HepG2 (cell line): ENCODE measurements at regions not wholly inside any gene's neighbourhood (a gene's known extent, or its start where the extent isn't known, plus 50 kb on each side); places are given as distances from the start of the nearest gene placed in this dataset.

ENCODE experiments used
- ATAC-seq: fragments of 200-7000 bp; cut with Tn5 transposase; 3 replicates; pipeline ENCODE4 v1.9.1; 2020; ENCODE audit warnings: mild to moderate bottlenecking, moderate library complexity
- BruUV-seq: library from RNA; stranded (reverse); fragments of 400-500 nt; replicated peaks from 2 replicates; lab custom pipeline; 2021; lab: Mats Ljungman, UMichigan
- CTCF ChIA-PET: fragments of 300-600 bp; formaldehyde crosslinking; extraction: SDS; loops from one replicate; lab custom pipeline; 2021; ENCODE audit warnings: low total read pairs, inconsistent platforms, low intra/inter-chr PET ratio; lab: Yijun Ruan, JAX
- POLR2A ChIA-PET: fragments of 350-600 bp; sonication (Branson Sonifier 250); formaldehyde crosslinking; loops from one replicate; lab custom pipeline; 2020; ENCODE audit warnings: antibody characterized with exemption, inconsistent platforms; lab: Yijun Ruan, JAX
- DNase-seq: peaks from one replicate; pipeline ENCODE4 v3.0.0-alpha.2; 2015; ENCODE audit warnings: low spot score
- FAIRE-seq: peaks from 3 replicates; lab custom pipeline; 2011; peaks lifted over from hg19 to GRCh38; lab: Jason Lieb, UNC
- H2AFZ ChIP-seq: one replicate; pipeline ENCODE4 v1.6.1; 2011; ENCODE audit warnings: low read length, inconsistent platforms
- H3K27ac ChIP-seq: fragments of 300-600 bp; 3 replicates; pipeline ENCODE4 v1.8.0; 2011; ENCODE audit warnings: mixed run types, mild to moderate bottlenecking, mixed read lengths, low read length, inconsistent platforms; ENCODE audit not compliant: insufficient read depth; ENCODE audit errors: extremely low read length
- H3K27me3 ChIP-seq, 2 experiments: fragments of 200-600 bp in 1 of 2; 2 replicates in 1 of 2; 3 replicates in 1 of 2; pipeline versions ENCODE4 v1.6.0 to v1.8.0; 2011; ENCODE audit warnings: low read length in 2 of 2, mild to moderate bottlenecking in 2 of 2, moderate library complexity in 2 of 2, inconsistent platforms in 1 of 2; ENCODE audit not compliant: insufficient read depth in 2 of 2, control insufficient read depth in 1 of 2
- H3K36me3 ChIP-seq, 2 experiments: fragments of 200-600 bp in 1 of 2; replicated peaks in 1 of 2; 2 replicates in 1 of 2; 3 replicates in 1 of 2; pipeline versions ENCODE4 v1.5.1 to v1.8.0; 2011; ENCODE audit warnings: low read length in 2 of 2, inconsistent platforms in 1 of 2; ENCODE audit not compliant: insufficient read depth in 2 of 2, control insufficient read depth in 1 of 2
- H3K4me1 ChIP-seq: 2 replicates; pipeline ENCODE4 v1.5.1; 2012; ENCODE audit warnings: low read length, inconsistent platforms; ENCODE audit not compliant: insufficient read depth
- H3K4me2 ChIP-seq: 2 replicates; pipeline ENCODE4 v1.6.0; 2011; ENCODE audit warnings: low read depth, low read length, inconsistent platforms
- H3K4me3 ChIP-seq, 3 experiments: fragments of 200-600 bp in 1 of 3; sonication (generic), shearing (Covaris generic) in 1 of 3; replicated peaks in 1 of 3; 2 replicates each; pipeline ENCODE4 v1.5.1; 2011 to 2016; ENCODE audit warnings: low read length in 3 of 3, inconsistent platforms in 2 of 3, low read depth in 2 of 3, mild to moderate bottlenecking in 2 of 3, control low read depth in 1 of 3, mixed read lengths in 1 of 3; ENCODE audit not compliant: insufficient read depth in 1 of 3
- H3K79me2 ChIP-seq: one replicate; pipeline ENCODE4 v1.6.1; 2011; ENCODE audit warnings: low read length, inconsistent platforms; ENCODE audit not compliant: insufficient read depth
- H3K9ac ChIP-seq: 2 replicates; pipeline ENCODE4 v1.6.0; 2011; ENCODE audit warnings: mild to moderate bottlenecking, low read depth, low read length, inconsistent platforms; ENCODE audit not compliant: insufficient read depth
- H3K9me3 ChIP-seq: 2 replicates; pipeline ENCODE4 v1.5.1; 2012; ENCODE audit warnings: mild to moderate bottlenecking, low read length
- H4K20me1 ChIP-seq: 2 replicates; pipeline ENCODE4 v1.6.0; 2011; ENCODE audit warnings: inconsistent platforms, mild to moderate bottlenecking, low read length, moderate library complexity; ENCODE audit not compliant: insufficient read depth
- AKAP8 ChIP-seq: sonication (generic); formaldehyde crosslinking; IDR thresholded peaks from 2 replicates; pipeline ENCODE4 v1.5.1; 2020; ENCODE audit warnings: mild to moderate bottlenecking, missing genetic modification reagents
- ATF7-NPFF ChIP-seq: sonication (generic); formaldehyde crosslinking; IDR thresholded peaks from 2 replicates; pipeline ENCODE4 v1.8.1; 2023; ENCODE audit warnings: mild to moderate bottlenecking, low read depth, missing genetic modification reagents, moderate library complexity
- FOXK1 ChIP-seq: sonication (generic); formaldehyde crosslinking; IDR thresholded peaks from 2 replicates; pipeline ENCODE4 v1.4.0; 2020; ENCODE audit warnings: low read depth, missing genetic modification reagents, borderline replicate concordance
- HMG20B ChIP-seq: conservative IDR thresholded peaks from 2 replicates; pipeline ENCODE4 v1.6.1; 2016; ENCODE audit warnings: missing genetic modification reagents, missing compliant biosample characterization
- MIER2 ChIP-seq: IDR thresholded peaks from 2 replicates; pipeline ENCODE4 v1.6.1; 2016; ENCODE audit warnings: missing biosample characterization, missing genetic modification reagents
- SALL2 ChIP-seq: sonication (generic); formaldehyde crosslinking; IDR thresholded peaks from 2 replicates; pipeline ENCODE4 v1.8.1; 2023; ENCODE audit warnings: mild to moderate bottlenecking, missing genetic modification reagents, inconsistent platforms
- THAP11 ChIP-seq: IDR thresholded peaks from 2 replicates; pipeline ENCODE4 v1.6.1; 2016; ENCODE audit warnings: missing biosample characterization, missing genetic modification reagents
- WIZ ChIP-seq: sonication (generic); formaldehyde crosslinking; IDR thresholded peaks from 2 replicates; pipeline ENCODE4 v1.5.1; 2020; ENCODE audit warnings: mild to moderate bottlenecking, missing genetic modification reagents
- ZNF326 ChIP-seq: sonication (generic); formaldehyde crosslinking; IDR thresholded peaks from 2 replicates; pipeline ENCODE4 v1.4.0; 2020; ENCODE audit warnings: missing genetic modification reagents, borderline replicate concordance
- WGBS: methylation state at CpG from one replicate; pipeline ENCODE4 v1.1.6; 2017; ENCODE audit warnings: low lambda C conversion rate; 5-methylcytosine and 5-hydroxymethylcytosine counted together
- in situ Hi-C: cut with HindIII; loops from 2 replicates; pipeline ENCODE4 v1.10.0; 2017; ENCODE audit warnings: low pct_unique_long_range_greater_than_20kb; ENCODE audit not compliant: extremely low pct_ligation_motif_present
- intact Hi-C: fragments of 100-400 bp; cut with micrococcal nuclease; formaldehyde crosslinking; loops from one replicate; pipeline ENCODE4 v1.10.0; 2022; ENCODE audit not compliant: unreplicated experiment
- TF ChIP-seq, protein P1 (sequence below): sonication (generic); formaldehyde crosslinking; IDR thresholded peaks from 2 replicates; pipeline ENCODE4 v1.5.0; 2020; ENCODE audit warnings: mild to moderate bottlenecking, missing genetic modification reagents
- TF ChIP-seq, protein P2 (sequence below): IDR thresholded peaks from 2 replicates; pipeline ENCODE4 v1.6.1; 2012; ENCODE audit warnings: inconsistent platforms
- TF ChIP-seq, protein P3 (sequence below): sonication (generic); formaldehyde crosslinking; IDR thresholded peaks from 2 replicates; pipeline ENCODE4 v1.4.0; 2020; ENCODE audit warnings: missing genetic modification reagents

DNA sequence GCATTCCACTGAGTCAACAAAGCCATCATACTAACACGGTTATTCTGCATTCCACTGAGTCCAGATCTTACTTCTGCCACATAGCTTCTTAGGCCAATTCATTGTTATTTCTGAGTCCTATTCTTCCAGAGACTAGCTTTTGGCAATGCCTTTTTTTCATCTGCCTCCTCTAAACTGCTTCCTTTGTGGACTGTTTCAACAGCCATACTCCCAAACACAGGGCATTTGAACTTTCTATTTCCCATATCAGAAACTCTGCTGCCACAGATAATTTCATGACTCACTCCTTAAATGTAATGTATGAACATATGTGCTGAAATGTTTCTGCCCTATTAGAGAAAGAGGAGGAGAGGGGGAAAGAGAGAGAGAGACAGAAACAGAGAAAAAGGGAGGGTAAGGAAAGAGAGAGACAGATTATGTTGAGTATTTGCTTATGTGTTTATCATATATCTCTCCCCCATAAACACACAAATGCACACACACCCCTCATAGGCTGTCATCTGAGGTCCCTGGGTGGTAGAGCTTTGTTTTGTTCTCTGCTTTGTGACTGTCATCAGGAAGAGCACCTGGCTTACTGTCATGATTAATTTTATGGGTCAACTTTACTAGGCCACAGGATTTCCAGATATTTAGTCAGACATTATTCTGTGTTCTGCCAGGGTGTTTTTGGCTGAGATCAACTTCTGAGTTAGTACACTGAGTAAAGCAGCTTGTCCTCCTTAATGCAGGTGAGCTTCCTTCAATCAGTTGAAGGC, 308.0 kb upstream of the KCND2 start:
- intact Hi-C loops = no loop called here
- Histone ChIP-seq H3K9ac (no peak overlapping the region), H2AFZ (no peak overlapping the region), H3K36me3 (no peaks in the 10 kb centered on the region), H3K4me2 (no peak overlapping the region), H3K79me2 (no peaks in the 10 kb centered on the region), H3K9me3 (no peaks in the 10 kb centered on the region), H4K20me1 (no peaks in the 10 kb centered on the region), H3K27ac (no peak overlapping the region), H3K4me3 (no peak overlapping the region), H3K27me3 (no peaks in the 10 kb centered on the region)
- 0% methylated on average over 1 of the region's 1 CpG for WGBS
- FAIRE-seq (no peak), DNase-seq (no peak), ATAC-seq (no peak)
- no TSS peak for BruUV-seq
- in situ Hi-C loops = no loop called here
- ChIA-PET POLR2A (no interaction called here), CTCF (no interaction called here)
- TF ChIP-seq ZNF326 (CRISPR knock-in tag) (no peak), ATF7-NPFF (no peak), MIER2 (CRISPR knock-in tag) (no peak), THAP11 (CRISPR knock-in tag) (no peak), FOXK1 (CRISPR knock-in tag) (no peak), WIZ (CRISPR knock-in tag) (no peak), AKAP8 (CRISPR knock-in tag) (no peak), SALL2 (CRISPR knock-in tag) (no peak), HMG20B (no peak)
- TF ChIP-seq, protein P1, sequence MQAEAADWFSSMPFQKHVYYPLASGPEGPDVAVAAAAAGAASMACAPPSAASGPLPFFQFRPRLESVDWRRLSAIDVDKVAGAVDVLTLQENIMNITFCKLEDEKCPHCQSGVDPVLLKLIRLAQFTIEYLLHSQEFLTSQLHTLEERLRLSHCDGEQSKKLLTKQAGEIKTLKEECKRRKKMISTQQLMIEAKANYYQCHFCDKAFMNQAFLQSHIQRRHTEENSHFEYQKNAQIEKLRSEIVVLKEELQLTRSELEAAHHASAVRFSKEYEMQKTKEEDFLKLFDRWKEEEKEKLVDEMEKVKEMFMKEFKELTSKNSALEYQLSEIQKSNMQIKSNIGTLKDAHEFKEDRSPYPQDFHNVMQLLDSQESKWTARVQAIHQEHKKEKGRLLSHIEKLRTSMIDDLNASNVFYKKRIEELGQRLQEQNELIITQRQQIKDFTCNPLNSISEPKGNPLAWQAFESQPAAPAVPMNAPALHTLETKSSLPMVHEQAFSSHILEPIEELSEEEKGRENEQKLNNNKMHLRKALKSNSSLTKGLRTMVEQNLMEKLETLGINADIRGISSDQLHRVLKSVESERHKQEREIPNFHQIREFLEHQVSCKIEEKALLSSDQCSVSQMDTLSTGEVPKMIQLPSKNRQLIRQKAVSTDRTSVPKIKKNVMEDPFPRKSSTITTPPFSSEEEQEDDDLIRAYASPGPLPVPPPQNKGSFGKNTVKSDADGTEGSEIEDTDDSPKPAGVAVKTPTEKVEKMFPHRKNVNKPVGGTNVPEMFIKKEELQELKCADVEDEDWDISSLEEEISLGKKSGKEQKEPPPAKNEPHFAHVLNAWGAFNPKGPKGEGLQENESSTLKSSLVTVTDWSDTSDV (CRISPR knock-in tag) = no peak
- TF ChIP-seq, protein P2, sequence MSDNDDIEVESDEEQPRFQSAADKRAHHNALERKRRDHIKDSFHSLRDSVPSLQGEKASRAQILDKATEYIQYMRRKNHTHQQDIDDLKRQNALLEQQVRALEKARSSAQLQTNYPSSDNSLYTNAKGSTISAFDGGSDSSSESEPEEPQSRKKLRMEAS = no peak
- TF ChIP-seq, protein P3, sequence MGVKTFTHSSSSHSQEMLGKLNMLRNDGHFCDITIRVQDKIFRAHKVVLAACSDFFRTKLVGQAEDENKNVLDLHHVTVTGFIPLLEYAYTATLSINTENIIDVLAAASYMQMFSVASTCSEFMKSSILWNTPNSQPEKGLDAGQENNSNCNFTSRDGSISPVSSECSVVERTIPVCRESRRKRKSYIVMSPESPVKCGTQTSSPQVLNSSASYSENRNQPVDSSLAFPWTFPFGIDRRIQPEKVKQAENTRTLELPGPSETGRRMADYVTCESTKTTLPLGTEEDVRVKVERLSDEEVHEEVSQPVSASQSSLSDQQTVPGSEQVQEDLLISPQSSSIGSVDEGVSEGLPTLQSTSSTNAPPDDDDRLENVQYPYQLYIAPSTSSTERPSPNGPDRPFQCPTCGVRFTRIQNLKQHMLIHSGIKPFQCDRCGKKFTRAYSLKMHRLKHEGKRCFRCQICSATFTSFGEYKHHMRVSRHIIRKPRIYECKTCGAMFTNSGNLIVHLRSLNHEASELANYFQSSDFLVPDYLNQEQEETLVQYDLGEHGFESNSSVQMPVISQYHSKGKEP (CRISPR knock-in tag) = no peak
- TF ChIP-seq, all 625 proteins: peak for 0
- H3K4me1 ChIP-seq = no peaks in the 10 kb centered on the region
